ENCODE measurements at regions not wholly inside any gene's neighbourhood (a gene's known extent, or its start where the extent isn't known, plus 50 kb on each side); places are given as distances from the start of the nearest gene placed in this dataset.

DNA sequence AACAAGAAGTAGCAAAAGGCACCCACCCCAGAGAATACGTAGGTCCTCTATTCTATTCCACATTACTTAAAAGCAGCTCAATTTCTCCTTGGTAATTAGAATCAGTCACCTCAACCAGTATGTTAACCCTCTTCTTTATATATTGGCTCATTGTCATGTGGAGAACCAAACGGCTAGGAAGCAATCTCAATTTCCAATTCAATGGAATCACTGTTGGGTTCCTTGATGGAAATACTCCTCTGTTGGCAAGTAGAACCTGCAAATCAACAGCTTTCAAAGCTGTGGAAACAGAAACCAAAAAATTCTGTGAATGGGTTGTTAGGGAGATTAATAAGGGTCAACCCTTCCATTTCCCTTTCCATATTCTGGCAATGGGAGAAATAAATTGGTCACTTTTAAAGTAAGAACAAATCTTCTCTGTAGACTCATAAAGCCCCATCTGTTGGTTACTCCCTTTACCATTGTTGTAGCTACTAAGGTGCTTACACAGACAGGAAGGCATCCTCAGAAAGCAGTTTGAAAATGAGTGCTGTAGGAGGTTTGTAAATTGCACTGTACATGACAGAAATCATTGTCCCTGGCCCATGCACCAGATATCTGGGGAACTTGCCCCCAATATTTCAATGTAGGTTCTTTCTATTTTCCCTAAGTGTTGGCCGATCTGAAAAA is 138.6 kb upstream of the UFM1 start:
- Histone ChIP-seq H2AFZ (replicated peaks; ENCODE audit: low read length, poor library complexity) (no peak overlapping the region), H4K5ac (ENCODE audit: low read depth, low read length) (no peak overlapping the region), H3K4ac (ENCODE audit: low read depth, low read length) (no peak overlapping the region), H3K27ac (ENCODE audit: insufficient read depth, low read length) (no peak overlapping the region), H3K4me3 (ENCODE audit: insufficient read depth, low read depth, low read length) (no peak overlapping the region), H3K56ac (ENCODE audit: extremely low read depth, insufficient read depth, low read length) (no peak overlapping the region), H3K14ac (replicated peaks; ENCODE audit: low read depth, low read length) (no peak overlapping the region), H3K27me3 (ENCODE audit: control insufficient read depth, insufficient read depth, low read length) (no peaks in the 10 kb centered on the region), H4K91ac (ENCODE audit: insufficient read depth, low read depth, low read length) (no peak overlapping the region), H3K4me2 (ENCODE audit: low read depth, low read length) (no peak overlapping the region), H2BK120ac (ENCODE audit: low read depth, low read length) (no peak overlapping the region), H3K9ac (ENCODE audit: low read depth, low read length) (no peak overlapping the region), H3K18ac (ENCODE audit: low read depth, low read length) (no peak overlapping the region), H3K4me1 (ENCODE audit: control insufficient read depth, insufficient read depth, low read length) (no peaks in the 10 kb centered on the region), H2BK15ac (ENCODE audit: low read depth, low read length) (no peak overlapping the region), H2AK5ac (ENCODE audit: low read depth, low read length) (no peak overlapping the region), H3K79me1 (ENCODE audit: low read depth in 1 of 2, low read length in 2 of 2) (no peaks in the 10 kb centered on the region), H3K23ac (ENCODE audit: low read depth, low read length) (no peak overlapping the region), H4K20me1 (ENCODE audit: insufficient read depth, low read length) (no peaks in the 10 kb centered on the region), H3K9me1 (ENCODE audit: insufficient read depth, low read length) (no peaks in the 10 kb centered on the region), H4K8ac (ENCODE audit: low read depth in 2 of 2, low read length in 2 of 2) (no peak overlapping the region), H3K36me3 (ENCODE audit: control insufficient read depth, insufficient read depth, low read length) (no peaks in the 10 kb centered on the region), H2BK20ac (ENCODE audit: low read depth, low read length) (no peak overlapping the region), H2AK9ac (replicated peaks; ENCODE audit: low read depth, low read length, poor library complexity) (no peak overlapping the region), H2BK5ac (ENCODE audit: low read depth, low read length, poor library complexity, severe bottlenecking) (no peak overlapping the region), H3K9me3 (ENCODE audit: control insufficient read depth, insufficient read depth, low read length) (no peaks in the 10 kb centered on the region)
- dilution Hi-C loops (cut with HindIII; ENCODE audit: low sequenced_read_pairs, unreplicated experiment), result no loop called here
- BruUV-seq (replicated peaks), result no TSS peak
- TF ChIP-seq MXI1 (IDR thresholded peaks at IDR 0.05; ENCODE audit: borderline replicate concordance, low read depth, low read length) (no peak), RFX5 (IDR thresholded peaks at IDR 0.05; ENCODE audit: low read depth, low read length) (no peak), NFE2L2 (IDR thresholded peaks at IDR 0.05; ENCODE audit: low read depth, low read length) (no peak), CHD1 (IDR thresholded peaks at IDR 0.05; ENCODE audit: low read depth, low read length) (no peak), POLR2A (IDR thresholded peaks at IDR 0.05; ENCODE audit: low read depth, low read length) (no peak), FOS (IDR thresholded peaks at IDR 0.05; ENCODE audit: low read depth, low read length) (no peak), RAD21 (IDR thresholded peaks at IDR 0.05; ENCODE audit: low read length) (no peak), MAFK (IDR thresholded peaks at IDR 0.05; ENCODE audit: low read depth, low read length) (no peak), BHLHE40 (IDR thresholded peaks at IDR 0.05; ENCODE audit: low read depth, low read length) (no peak), RCOR1 (IDR thresholded peaks at IDR 0.05; ENCODE audit: insufficient replicate concordance, low read length) (no peak), CEBPB (IDR thresholded peaks at IDR 0.05; ENCODE audit: low read depth, low read length) (no peak), SMC3 (IDR thresholded peaks at IDR 0.05; ENCODE audit: low read depth, low read length) (no peak), MAZ (IDR thresholded peaks at IDR 0.05; ENCODE audit: borderline replicate concordance, low read depth, low read length) (no peak)
- TF ChIP-seq, protein P1, sequence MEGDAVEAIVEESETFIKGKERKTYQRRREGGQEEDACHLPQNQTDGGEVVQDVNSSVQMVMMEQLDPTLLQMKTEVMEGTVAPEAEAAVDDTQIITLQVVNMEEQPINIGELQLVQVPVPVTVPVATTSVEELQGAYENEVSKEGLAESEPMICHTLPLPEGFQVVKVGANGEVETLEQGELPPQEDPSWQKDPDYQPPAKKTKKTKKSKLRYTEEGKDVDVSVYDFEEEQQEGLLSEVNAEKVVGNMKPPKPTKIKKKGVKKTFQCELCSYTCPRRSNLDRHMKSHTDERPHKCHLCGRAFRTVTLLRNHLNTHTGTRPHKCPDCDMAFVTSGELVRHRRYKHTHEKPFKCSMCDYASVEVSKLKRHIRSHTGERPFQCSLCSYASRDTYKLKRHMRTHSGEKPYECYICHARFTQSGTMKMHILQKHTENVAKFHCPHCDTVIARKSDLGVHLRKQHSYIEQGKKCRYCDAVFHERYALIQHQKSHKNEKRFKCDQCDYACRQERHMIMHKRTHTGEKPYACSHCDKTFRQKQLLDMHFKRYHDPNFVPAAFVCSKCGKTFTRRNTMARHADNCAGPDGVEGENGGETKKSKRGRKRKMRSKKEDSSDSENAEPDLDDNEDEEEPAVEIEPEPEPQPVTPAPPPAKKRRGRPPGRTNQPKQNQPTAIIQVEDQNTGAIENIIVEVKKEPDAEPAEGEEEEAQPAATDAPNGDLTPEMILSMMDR (conservative IDR thresholded peaks at IDR 0.05; ENCODE audit: low read depth, low read length), result no peak
- TF ChIP-seq, protein P2, sequence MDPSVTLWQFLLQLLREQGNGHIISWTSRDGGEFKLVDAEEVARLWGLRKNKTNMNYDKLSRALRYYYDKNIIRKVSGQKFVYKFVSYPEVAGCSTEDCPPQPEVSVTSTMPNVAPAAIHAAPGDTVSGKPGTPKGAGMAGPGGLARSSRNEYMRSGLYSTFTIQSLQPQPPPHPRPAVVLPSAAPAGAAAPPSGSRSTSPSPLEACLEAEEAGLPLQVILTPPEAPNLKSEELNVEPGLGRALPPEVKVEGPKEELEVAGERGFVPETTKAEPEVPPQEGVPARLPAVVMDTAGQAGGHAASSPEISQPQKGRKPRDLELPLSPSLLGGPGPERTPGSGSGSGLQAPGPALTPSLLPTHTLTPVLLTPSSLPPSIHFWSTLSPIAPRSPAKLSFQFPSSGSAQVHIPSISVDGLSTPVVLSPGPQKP (IDR thresholded peaks at IDR 0.05; ENCODE audit: borderline replicate concordance, low read depth, low read length), result no peak
- TF ChIP-seq, protein P3, sequence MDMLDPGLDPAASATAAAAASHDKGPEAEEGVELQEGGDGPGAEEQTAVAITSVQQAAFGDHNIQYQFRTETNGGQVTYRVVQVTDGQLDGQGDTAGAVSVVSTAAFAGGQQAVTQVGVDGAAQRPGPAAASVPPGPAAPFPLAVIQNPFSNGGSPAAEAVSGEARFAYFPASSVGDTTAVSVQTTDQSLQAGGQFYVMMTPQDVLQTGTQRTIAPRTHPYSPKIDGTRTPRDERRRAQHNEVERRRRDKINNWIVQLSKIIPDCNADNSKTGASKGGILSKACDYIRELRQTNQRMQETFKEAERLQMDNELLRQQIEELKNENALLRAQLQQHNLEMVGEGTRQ (IDR thresholded peaks at IDR 0.05; ENCODE audit: low read depth, low read length), result no peak
- ATAC-seq (ENCODE audit: low read depth) (no peak), DNase-seq (no peak)
- POLR2A ChIA-PET (ENCODE audit: unreplicated experiment), result no interaction called here
- CTCF ChIA-PET, result no interaction called here
- intact Hi-C loops (cut with micrococcal nuclease), result no loop called here
- WGBS, 2 experiments (ENCODE audit: extremely low coverage in 2 of 2, insufficient read length in 1 of 2), result 57% methylated on average over 1 of the region's 3 CpGs; no CpG with 5 or more reads in 1 of the 2 experiments
- in situ Hi-C loops (cut with MboI; ENCODE audit: low sequenced_read_pairs), result loop anchor here (25.0 kb wide), 2 partner anchors 574 to 1124 kb away; no protein-coding TSS in a partner anchor
